Neutrophil (primary cell): ENCODE measurements at regions not wholly inside any gene's neighbourhood (a gene's known extent, or its start where the extent isn't known, plus 50 kb on each side); places are given as distances from the start of the nearest gene placed in this dataset.

Source experiments
- H3K27ac ChIP-seq: fragments of 200-600 bp; sonication (generic); 2 replicates; pipeline ENCODE4 v1.5.1; 2016; ENCODE audit warnings: mild to moderate bottlenecking, moderate library complexity
- H3K27me3 ChIP-seq: fragments of 200-600 bp; sonication (generic); 2 replicates; pipeline ENCODE4 v1.6.0; 2016; ENCODE audit warnings: mild to moderate bottlenecking
- H3K36me3 ChIP-seq: fragments of 200-600 bp; sonication (generic); 2 replicates; pipeline ENCODE4 v1.5.1; 2017
- H3K4me1 ChIP-seq, 2 experiments: fragments of 200-600 bp in 1 of 2; sonication (generic) in 1 of 2; 1 replicate in 1 of 2; 2 replicates in 1 of 2; pipeline versions ENCODE4 v1.5.1 to v1.6.1; 2013 to 2016; ENCODE audit warnings: low read depth in 1 of 2, low read length in 1 of 2, mild to moderate bottlenecking in 1 of 2, moderate library complexity in 1 of 2; ENCODE audit not compliant: control insufficient read depth in 1 of 2, insufficient read depth in 1 of 2
- H3K4me3 ChIP-seq, 2 experiments: fragments of 200-600 bp in 1 of 2; sonication (generic) in 1 of 2; 1 replicate in 1 of 2; 2 replicates in 1 of 2; pipeline ENCODE4 v1.5.1; 2013 to 2016; ENCODE audit warnings: low read depth in 1 of 2, low read length in 1 of 2, mild to moderate bottlenecking in 1 of 2, moderate library complexity in 1 of 2
- H3K9me3 ChIP-seq: fragments of 200-600 bp; sonication (generic); 2 replicates; pipeline ENCODE4 v1.5.1; 2016
- TF ChIP-seq, protein P1 (sequence below): fragments of 200-600 bp; sonication (generic); IDR thresholded peaks from 2 replicates; pipeline ENCODE4 v1.5.1; 2016; ENCODE audit warnings: antibody characterized with exemption

DNA sequence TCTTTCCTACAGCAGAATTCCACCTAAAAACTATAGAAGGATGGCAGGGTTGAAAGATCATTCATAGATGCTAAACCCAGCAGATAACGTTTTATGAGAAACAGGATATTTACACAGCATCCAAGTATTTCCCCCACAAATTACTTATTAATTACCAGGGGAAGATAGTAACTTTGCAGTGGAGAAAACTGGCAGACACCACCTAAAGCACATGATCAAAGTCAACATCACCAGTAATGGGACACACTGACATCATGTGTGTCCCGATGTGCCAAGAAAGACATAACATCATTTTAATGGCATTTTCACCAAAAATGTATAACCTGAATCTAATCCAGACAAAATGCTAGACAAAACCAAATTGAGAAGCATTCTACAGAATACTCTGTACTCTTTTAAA is 220.4 kb upstream of the THBS1 start:
- H3K4me1 ChIP-seq: peaks cover 0 to 8% of the 10 kb centered on the region in 2 experiments
- TF ChIP-seq, protein P1, sequence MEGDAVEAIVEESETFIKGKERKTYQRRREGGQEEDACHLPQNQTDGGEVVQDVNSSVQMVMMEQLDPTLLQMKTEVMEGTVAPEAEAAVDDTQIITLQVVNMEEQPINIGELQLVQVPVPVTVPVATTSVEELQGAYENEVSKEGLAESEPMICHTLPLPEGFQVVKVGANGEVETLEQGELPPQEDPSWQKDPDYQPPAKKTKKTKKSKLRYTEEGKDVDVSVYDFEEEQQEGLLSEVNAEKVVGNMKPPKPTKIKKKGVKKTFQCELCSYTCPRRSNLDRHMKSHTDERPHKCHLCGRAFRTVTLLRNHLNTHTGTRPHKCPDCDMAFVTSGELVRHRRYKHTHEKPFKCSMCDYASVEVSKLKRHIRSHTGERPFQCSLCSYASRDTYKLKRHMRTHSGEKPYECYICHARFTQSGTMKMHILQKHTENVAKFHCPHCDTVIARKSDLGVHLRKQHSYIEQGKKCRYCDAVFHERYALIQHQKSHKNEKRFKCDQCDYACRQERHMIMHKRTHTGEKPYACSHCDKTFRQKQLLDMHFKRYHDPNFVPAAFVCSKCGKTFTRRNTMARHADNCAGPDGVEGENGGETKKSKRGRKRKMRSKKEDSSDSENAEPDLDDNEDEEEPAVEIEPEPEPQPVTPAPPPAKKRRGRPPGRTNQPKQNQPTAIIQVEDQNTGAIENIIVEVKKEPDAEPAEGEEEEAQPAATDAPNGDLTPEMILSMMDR: no peak
- H3K27ac ChIP-seq: no peak overlapping the region

GRCh38 chr15:39361497-39361896 is 219.4 kb upstream of the THBS1 start:
- no peaks in the 10 kb centered on the region for H3K36me3 ChIP-seq
- H3K27me3 ChIP-seq: peaks cover 4% of the 10 kb centered on the region
- no peak overlapping the region for H3K27ac ChIP-seq
- no peaks in the 10 kb centered on the region for H3K9me3 ChIP-seq
- TF ChIP-seq, protein P1: no peak
- H3K4me3 ChIP-seq: no peak overlapping the region
- H3K4me1 ChIP-seq: peaks cover 0 to 8% of the 10 kb centered on the region in 2 experiments

More for the DNA sequence above, 220.4 kb upstream of the THBS1 start:
- H3K4me3 ChIP-seq: no peak overlapping the region
- no peaks in the 10 kb centered on the region for H3K9me3 ChIP-seq
- H3K36me3 ChIP-seq: no peaks in the 10 kb centered on the region
- peaks cover 4% of the 10 kb centered on the region for H3K27me3 ChIP-seq

DNA sequence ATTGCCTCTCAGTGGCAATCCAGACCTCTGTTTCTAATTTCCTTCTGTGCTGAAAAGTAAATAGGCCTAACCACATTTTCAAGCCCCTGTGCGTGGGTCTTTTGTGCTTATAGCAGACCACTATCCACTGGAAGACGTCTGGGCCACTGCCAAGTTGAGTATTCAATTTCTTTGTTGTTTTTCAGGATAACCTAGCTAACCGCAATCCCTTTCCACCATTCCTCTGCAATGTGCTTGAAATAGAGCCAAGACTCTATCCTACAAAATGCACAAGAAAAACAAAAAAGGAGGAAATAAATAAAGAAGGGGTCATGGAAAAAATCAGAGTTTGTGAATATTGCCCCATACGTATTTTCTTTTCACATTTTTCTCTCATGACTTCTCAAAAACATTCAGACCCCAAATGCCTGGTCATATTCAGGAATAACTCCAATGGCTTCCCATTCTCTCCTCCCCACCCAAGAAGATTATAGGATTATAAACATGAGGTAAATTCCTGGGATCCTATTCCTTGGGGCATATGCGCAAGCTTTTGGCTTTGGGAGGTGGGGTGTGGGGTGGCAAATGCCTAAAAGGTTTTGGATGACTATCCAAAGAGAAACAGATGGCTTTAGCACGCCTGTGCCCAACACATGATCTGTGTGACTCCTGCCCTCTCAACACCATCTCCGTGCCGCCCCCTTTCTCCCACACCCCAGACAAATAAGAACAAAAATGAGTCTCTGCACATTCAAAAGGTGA is 217.9 kb upstream of the THBS1 start:
- TF ChIP-seq, protein P1: no peak
- Histone ChIP-seq H3K4me1 (no peaks in the 10 kb centered on the region), H3K36me3 (no peaks in the 10 kb centered on the region), H3K27me3 (peaks cover 4% of the 10 kb centered on the region), H3K9me3 (no peaks in the 10 kb centered on the region), H3K4me3 (no peak overlapping the region), H3K27ac (no peak overlapping the region)

DNA sequence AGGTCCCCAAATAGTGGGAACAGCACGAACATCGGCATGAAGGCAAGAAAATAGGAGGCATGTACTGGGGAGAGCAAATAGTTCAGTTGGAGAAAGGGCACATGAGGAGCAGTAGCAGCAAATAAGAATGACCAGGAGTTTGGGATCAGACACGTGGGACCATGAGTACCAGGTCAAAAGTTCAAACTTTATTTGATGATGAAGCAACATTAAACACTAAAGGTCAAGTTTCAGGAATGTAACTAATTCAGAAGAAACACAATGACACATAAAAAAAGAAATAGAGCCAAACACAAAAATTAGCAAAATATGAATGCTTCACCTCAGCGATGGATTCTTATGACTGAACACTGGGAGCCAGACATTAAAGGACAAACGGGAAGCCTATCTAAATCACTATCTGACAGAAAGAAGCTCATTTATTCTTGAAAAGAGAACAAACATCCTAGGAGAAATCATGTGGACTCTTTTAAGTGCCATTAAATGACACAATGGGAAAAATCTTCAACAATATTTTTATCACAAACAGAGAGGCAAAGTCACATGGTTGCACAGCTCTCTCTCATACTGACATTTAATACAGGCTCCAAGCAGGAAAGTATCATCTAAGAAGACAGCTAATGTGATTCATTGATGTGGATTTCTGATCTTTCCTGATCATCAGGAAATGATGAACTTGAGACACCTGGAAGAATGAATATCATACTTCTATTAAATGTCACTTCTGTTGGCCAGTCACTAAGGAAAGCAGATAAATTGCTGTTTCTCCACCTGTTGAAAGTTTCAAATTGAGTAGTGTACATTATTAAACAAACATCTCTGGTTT is 216.9 kb upstream of the THBS1 start:
- no peak overlapping the region for H3K4me3 ChIP-seq
- TF ChIP-seq, protein P1: no peak
- no peaks in the 10 kb centered on the region for H3K4me1 ChIP-seq
- no peaks in the 10 kb centered on the region for H3K36me3 ChIP-seq
- H3K27ac ChIP-seq: no peak overlapping the region
- H3K27me3 ChIP-seq: peaks cover 4% of the 10 kb centered on the region
- no peaks in the 10 kb centered on the region for H3K9me3 ChIP-seq

- Histone ChIP-seq H3K27me3 (peaks cover 4% of the 10 kb centered on the region), H3K27ac (no peak overlapping the region), H3K4me3 (no peak overlapping the region), H3K36me3 (no peaks in the 10 kb centered on the region), H3K9me3 (no peaks in the 10 kb centered on the region), H3K4me1 (no peaks in the 10 kb centered on the region)
- TF ChIP-seq, protein P1: no peak
These were observed 216.2 kb upstream of the THBS1 start for GRCh38 chr15:39364721-39365120.
